ENCODE measurements at regions not wholly inside any gene's neighbourhood (a gene's known extent, or its start where the extent isn't known, plus 50 kb on each side); places are given as distances from the start of the nearest gene placed in this dataset.

GRCh38 chr18:73880387-73880786 lies 267.2 kb downstream of the FBXO15 start:
- H3K27ac ChIP-seq (ENCODE audit: low read depth, low read length): no peak overlapping the region
- no peak overlapping the region for H2AFZ ChIP-seq (ENCODE audit: low read length)
- no peaks in the 10 kb centered on the region for H3K36me3 ChIP-seq (ENCODE audit: insufficient read depth, low read length)
- no peak for DNase-seq (ENCODE audit: insufficient read length, low spot score, missing footprints)
- no peaks in the 10 kb centered on the region for H3K27me3 ChIP-seq (ENCODE audit: insufficient read depth, low read length)
- H3K4me2 ChIP-seq (ENCODE audit: insufficient read depth, low read length): no peak overlapping the region
- H3K79me2 ChIP-seq (ENCODE audit: insufficient read depth, low read length): no peaks in the 10 kb centered on the region
- H4K20me1 ChIP-seq (ENCODE audit: insufficient read depth, low read length): no peaks in the 10 kb centered on the region
- no peaks in the 10 kb centered on the region for H3K9me3 ChIP-seq (ENCODE audit: low read depth, low read length)
- H3K4me3 ChIP-seq (ENCODE audit: insufficient read depth, low read length): no peak overlapping the region
- H3K4me1 ChIP-seq (ENCODE audit: insufficient read depth, low read length): no peaks in the 10 kb centered on the region
- no peak for TF ChIP-seq CTCF (IDR thresholded peaks at IDR 0.05; ENCODE audit: extremely low read depth, low read depth, low read length)

- H3K4me2 ChIP-seq (ENCODE audit: insufficient read depth, low read length): no peak overlapping the region
- H3K27ac ChIP-seq (ENCODE audit: low read depth, low read length): no peak overlapping the region
- no peak for DNase-seq (ENCODE audit: insufficient read length, low spot score, missing footprints)
These were observed 267.9 kb downstream of the FBXO15 start for GRCh38 chr18:73879766-73880165.

GRCh38 chr18:73879328-73879727 lies 268.3 kb downstream of the FBXO15 start:
- H3K4me1 ChIP-seq (ENCODE audit: insufficient read depth, low read length): no peaks in the 10 kb centered on the region
- no peak overlapping the region for H3K4me3 ChIP-seq (ENCODE audit: insufficient read depth, low read length)
- TF ChIP-seq CTCF (IDR thresholded peaks at IDR 0.05; ENCODE audit: extremely low read depth, low read depth, low read length): no peak
- H4K20me1 ChIP-seq (ENCODE audit: insufficient read depth, low read length): no peaks in the 10 kb centered on the region
- no peak for DNase-seq (ENCODE audit: insufficient read length, low spot score, missing footprints)
- H3K27me3 ChIP-seq (ENCODE audit: insufficient read depth, low read length): no peaks in the 10 kb centered on the region
- H3K9me3 ChIP-seq (ENCODE audit: low read depth, low read length): no peaks in the 10 kb centered on the region
- no peaks in the 10 kb centered on the region for H3K79me2 ChIP-seq (ENCODE audit: insufficient read depth, low read length)
- no peak overlapping the region for H3K27ac ChIP-seq (ENCODE audit: low read depth, low read length)
- no peak overlapping the region for H2AFZ ChIP-seq (ENCODE audit: low read length)
- no peak overlapping the region for H3K4me2 ChIP-seq (ENCODE audit: insufficient read depth, low read length)
- H3K36me3 ChIP-seq (ENCODE audit: insufficient read depth, low read length): no peaks in the 10 kb centered on the region

More at GRCh38 chr18:73879766-73880165, 267.9 kb downstream of the FBXO15 start:
- Histone ChIP-seq H3K9me3 (ENCODE audit: low read depth, low read length) (no peaks in the 10 kb centered on the region), H4K20me1 (ENCODE audit: insufficient read depth, low read length) (no peaks in the 10 kb centered on the region), H3K4me1 (ENCODE audit: insufficient read depth, low read length) (no peaks in the 10 kb centered on the region), H3K79me2 (ENCODE audit: insufficient read depth, low read length) (no peaks in the 10 kb centered on the region), H3K27me3 (ENCODE audit: insufficient read depth, low read length) (no peaks in the 10 kb centered on the region), H2AFZ (ENCODE audit: low read length) (no peak overlapping the region), H3K4me3 (ENCODE audit: insufficient read depth, low read length) (no peak overlapping the region), H3K36me3 (ENCODE audit: insufficient read depth, low read length) (no peaks in the 10 kb centered on the region)
- TF ChIP-seq CTCF (IDR thresholded peaks at IDR 0.05; ENCODE audit: extremely low read depth, low read depth, low read length): no peak

GRCh38 chr18:73869182-73869581 lies 278.5 kb downstream of the FBXO15 start:
- TF ChIP-seq CTCF (IDR thresholded peaks at IDR 0.05; ENCODE audit: extremely low read depth, low read depth, low read length): no peak
- Histone ChIP-seq H3K4me2 (ENCODE audit: insufficient read depth, low read length) (no peak overlapping the region), H3K36me3 (ENCODE audit: insufficient read depth, low read length) (no peaks in the 10 kb centered on the region), H4K20me1 (ENCODE audit: insufficient read depth, low read length) (no peaks in the 10 kb centered on the region), H3K27ac (ENCODE audit: low read depth, low read length) (no peak overlapping the region), H3K4me3 (ENCODE audit: insufficient read depth, low read length) (no peak overlapping the region), H3K79me2 (ENCODE audit: insufficient read depth, low read length) (no peaks in the 10 kb centered on the region), H3K9me3 (ENCODE audit: low read depth, low read length) (no peaks in the 10 kb centered on the region), H2AFZ (ENCODE audit: low read length) (no peak overlapping the region), H3K27me3 (ENCODE audit: insufficient read depth, low read length) (no peaks in the 10 kb centered on the region), H3K4me1 (ENCODE audit: insufficient read depth, low read length) (no peaks in the 10 kb centered on the region)
- no peak for DNase-seq (ENCODE audit: insufficient read length, low spot score, missing footprints)

All from osteoblast (primary cell).